ENCODE measurements at regions not wholly inside any gene's neighbourhood (a gene's known extent, or its start where the extent isn't known, plus 50 kb on each side); places are given as distances from the start of the nearest gene placed in this dataset.

DNA sequence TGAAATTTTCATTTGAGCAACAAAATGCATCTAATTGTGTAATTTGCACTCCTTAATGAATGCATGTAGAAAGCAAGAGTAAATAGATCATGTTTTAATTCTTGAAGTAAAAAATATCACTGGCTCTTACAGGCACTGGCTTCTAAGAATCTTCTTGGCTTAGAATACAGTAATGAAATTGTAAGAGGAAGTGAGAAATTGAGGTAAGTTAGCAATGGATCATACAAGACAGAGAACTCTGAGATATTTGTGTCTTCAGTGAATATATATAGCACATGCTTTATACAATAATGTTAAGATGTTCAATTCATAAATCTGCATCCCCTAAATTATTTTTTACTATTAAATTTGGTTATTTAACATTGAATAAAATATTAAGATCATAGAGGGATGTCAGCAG lies 465.0 kb downstream of the CNTN3 start:
- Histone ChIP-seq H4K20me1 (ENCODE audit: insufficient read depth) (no peaks in the 10 kb centered on the region), H3K36me3 (replicated peaks in 1 of 2; ENCODE audit: control insufficient read depth in 1 of 2, insufficient read depth in 2 of 2, low read length in 1 of 2) (no peaks in the 10 kb centered on the region), H3K27me3 (ENCODE audit: insufficient read depth) (no peaks in the 10 kb centered on the region), H3K9me3 (no peaks in the 10 kb centered on the region), H3K9me2 (no peaks in the 10 kb centered on the region), H3K27ac (ENCODE audit: low read depth in 2 of 2, low read length in 1 of 2) (no peak overlapping the region), H3K79me2 (ENCODE audit: insufficient read depth) (no peaks in the 10 kb centered on the region), H2AFZ (ENCODE audit: low read depth) (no peak overlapping the region), H3K4me1 (ENCODE audit: control insufficient read depth in 1 of 2, insufficient read depth in 2 of 2, low read depth in 1 of 2, low read length in 1 of 2) (no peaks in the 10 kb centered on the region), H3K4me2 (no peak overlapping the region), H3K4me3 (ENCODE audit: low read depth in 2 of 2, low read length in 1 of 2) (no peak overlapping the region), H3K9ac (no peak overlapping the region), H3F3A (replicated peaks; ENCODE audit: insufficient read depth) (no peaks in the 10 kb centered on the region)
- CTCF ChIA-PET = no interaction called here
- DNase-seq = no peak
- TF ChIP-seq, protein P1, sequence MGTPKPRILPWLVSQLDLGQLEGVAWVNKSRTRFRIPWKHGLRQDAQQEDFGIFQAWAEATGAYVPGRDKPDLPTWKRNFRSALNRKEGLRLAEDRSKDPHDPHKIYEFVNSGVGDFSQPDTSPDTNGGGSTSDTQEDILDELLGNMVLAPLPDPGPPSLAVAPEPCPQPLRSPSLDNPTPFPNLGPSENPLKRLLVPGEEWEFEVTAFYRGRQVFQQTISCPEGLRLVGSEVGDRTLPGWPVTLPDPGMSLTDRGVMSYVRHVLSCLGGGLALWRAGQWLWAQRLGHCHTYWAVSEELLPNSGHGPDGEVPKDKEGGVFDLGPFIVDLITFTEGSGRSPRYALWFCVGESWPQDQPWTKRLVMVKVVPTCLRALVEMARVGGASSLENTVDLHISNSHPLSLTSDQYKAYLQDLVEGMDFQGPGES (IDR thresholded peaks at IDR 0.05; ENCODE audit: low read depth, low read length) = no peak
- TF ChIP-seq TEAD4 (IDR thresholded peaks at IDR 0.05; ENCODE audit: borderline replicate concordance, insufficient read depth) = no peak
- TF ChIP-seq, protein P2, sequence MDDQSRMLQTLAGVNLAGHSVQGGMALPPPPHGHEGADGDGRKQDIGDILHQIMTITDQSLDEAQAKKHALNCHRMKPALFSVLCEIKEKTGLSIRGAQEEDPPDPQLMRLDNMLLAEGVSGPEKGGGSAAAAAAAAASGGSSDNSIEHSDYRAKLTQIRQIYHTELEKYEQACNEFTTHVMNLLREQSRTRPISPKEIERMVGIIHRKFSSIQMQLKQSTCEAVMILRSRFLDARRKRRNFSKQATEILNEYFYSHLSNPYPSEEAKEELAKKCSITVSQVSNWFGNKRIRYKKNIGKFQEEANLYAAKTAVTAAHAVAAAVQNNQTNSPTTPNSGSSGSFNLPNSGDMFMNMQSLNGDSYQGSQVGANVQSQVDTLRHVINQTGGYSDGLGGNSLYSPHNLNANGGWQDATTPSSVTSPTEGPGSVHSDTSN (IDR thresholded peaks at IDR 0.05) = no peak
- TF ChIP-seq, protein P3, sequence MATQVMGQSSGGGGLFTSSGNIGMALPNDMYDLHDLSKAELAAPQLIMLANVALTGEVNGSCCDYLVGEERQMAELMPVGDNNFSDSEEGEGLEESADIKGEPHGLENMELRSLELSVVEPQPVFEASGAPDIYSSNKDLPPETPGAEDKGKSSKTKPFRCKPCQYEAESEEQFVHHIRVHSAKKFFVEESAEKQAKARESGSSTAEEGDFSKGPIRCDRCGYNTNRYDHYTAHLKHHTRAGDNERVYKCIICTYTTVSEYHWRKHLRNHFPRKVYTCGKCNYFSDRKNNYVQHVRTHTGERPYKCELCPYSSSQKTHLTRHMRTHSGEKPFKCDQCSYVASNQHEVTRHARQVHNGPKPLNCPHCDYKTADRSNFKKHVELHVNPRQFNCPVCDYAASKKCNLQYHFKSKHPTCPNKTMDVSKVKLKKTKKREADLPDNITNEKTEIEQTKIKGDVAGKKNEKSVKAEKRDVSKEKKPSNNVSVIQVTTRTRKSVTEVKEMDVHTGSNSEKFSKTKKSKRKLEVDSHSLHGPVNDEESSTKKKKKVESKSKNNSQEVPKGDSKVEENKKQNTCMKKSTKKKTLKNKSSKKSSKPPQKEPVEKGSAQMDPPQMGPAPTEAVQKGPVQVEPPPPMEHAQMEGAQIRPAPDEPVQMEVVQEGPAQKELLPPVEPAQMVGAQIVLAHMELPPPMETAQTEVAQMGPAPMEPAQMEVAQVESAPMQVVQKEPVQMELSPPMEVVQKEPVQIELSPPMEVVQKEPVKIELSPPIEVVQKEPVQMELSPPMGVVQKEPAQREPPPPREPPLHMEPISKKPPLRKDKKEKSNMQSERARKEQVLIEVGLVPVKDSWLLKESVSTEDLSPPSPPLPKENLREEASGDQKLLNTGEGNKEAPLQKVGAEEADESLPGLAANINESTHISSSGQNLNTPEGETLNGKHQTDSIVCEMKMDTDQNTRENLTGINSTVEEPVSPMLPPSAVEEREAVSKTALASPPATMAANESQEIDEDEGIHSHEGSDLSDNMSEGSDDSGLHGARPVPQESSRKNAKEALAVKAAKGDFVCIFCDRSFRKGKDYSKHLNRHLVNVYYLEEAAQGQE (IDR thresholded peaks at IDR 0.05; ENCODE audit: low read depth, low read length) = no peak
- no peak for TF ChIP-seq TAF1 (IDR thresholded peaks at IDR 0.05; ENCODE audit: borderline replicate concordance, low read depth, low read length)
- TF ChIP-seq NRF1 (IDR thresholded peaks at IDR 0.05; ENCODE audit: low read depth, low read length) = no peak
- TF ChIP-seq GATA2 (CRISPR knock-in tag; IDR thresholded peaks at IDR 0.05) = no peak
- TF ChIP-seq, protein P4, sequence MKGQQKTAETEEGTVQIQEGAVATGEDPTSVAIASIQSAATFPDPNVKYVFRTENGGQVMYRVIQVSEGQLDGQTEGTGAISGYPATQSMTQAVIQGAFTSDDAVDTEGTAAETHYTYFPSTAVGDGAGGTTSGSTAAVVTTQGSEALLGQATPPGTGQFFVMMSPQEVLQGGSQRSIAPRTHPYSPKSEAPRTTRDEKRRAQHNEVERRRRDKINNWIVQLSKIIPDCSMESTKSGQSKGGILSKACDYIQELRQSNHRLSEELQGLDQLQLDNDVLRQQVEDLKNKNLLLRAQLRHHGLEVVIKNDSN (IDR thresholded peaks at IDR 0.05; ENCODE audit: borderline replicate concordance, low read depth) = no peak
- TF ChIP-seq MEF2A (IDR thresholded peaks at IDR 0.05; ENCODE audit: borderline replicate concordance, low read depth) = no peak
- no peak for TF ChIP-seq SIN3A (IDR thresholded peaks at IDR 0.05; ENCODE audit: borderline replicate concordance, low read depth, low read length)
- TF ChIP-seq NFIC (IDR thresholded peaks at IDR 0.05; ENCODE audit: borderline replicate concordance) = no peak
- TF ChIP-seq, protein P5, sequence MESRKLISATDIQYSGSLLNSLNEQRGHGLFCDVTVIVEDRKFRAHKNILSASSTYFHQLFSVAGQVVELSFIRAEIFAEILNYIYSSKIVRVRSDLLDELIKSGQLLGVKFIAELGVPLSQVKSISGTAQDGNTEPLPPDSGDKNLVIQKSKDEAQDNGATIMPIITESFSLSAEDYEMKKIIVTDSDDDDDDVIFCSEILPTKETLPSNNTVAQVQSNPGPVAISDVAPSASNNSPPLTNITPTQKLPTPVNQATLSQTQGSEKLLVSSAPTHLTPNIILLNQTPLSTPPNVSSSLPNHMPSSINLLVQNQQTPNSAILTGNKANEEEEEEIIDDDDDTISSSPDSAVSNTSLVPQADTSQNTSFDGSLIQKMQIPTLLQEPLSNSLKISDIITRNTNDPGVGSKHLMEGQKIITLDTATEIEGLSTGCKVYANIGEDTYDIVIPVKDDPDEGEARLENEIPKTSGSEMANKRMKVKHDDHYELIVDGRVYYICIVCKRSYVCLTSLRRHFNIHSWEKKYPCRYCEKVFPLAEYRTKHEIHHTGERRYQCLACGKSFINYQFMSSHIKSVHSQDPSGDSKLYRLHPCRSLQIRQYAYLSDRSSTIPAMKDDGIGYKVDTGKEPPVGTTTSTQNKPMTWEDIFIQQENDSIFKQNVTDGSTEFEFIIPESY (IDR thresholded peaks at IDR 0.05; ENCODE audit: borderline replicate concordance, low read depth) = no peak
- TF ChIP-seq RFX5 (IDR thresholded peaks at IDR 0.05; ENCODE audit: low read length) = no peak
- TF ChIP-seq, protein P6, sequence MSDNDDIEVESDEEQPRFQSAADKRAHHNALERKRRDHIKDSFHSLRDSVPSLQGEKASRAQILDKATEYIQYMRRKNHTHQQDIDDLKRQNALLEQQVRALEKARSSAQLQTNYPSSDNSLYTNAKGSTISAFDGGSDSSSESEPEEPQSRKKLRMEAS (IDR thresholded peaks at IDR 0.05; ENCODE audit: low read depth) = no peak
- no peak for TF ChIP-seq FOXM1 (IDR thresholded peaks at IDR 0.05; ENCODE audit: low read depth)
- TF ChIP-seq EP300 (IDR thresholded peaks at IDR 0.05; ENCODE audit: borderline replicate concordance in 1 of 2, low read depth in 1 of 2, low read length in 1 of 2) = no peak
- TF ChIP-seq, protein P7, sequence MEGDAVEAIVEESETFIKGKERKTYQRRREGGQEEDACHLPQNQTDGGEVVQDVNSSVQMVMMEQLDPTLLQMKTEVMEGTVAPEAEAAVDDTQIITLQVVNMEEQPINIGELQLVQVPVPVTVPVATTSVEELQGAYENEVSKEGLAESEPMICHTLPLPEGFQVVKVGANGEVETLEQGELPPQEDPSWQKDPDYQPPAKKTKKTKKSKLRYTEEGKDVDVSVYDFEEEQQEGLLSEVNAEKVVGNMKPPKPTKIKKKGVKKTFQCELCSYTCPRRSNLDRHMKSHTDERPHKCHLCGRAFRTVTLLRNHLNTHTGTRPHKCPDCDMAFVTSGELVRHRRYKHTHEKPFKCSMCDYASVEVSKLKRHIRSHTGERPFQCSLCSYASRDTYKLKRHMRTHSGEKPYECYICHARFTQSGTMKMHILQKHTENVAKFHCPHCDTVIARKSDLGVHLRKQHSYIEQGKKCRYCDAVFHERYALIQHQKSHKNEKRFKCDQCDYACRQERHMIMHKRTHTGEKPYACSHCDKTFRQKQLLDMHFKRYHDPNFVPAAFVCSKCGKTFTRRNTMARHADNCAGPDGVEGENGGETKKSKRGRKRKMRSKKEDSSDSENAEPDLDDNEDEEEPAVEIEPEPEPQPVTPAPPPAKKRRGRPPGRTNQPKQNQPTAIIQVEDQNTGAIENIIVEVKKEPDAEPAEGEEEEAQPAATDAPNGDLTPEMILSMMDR (IDR thresholded peaks at IDR 0.05) = no peak
- no peak for TF ChIP-seq EZH2phosphoT487 (IDR thresholded peaks at IDR 0.05; ENCODE audit: borderline replicate concordance, low read depth)
- POLR2A ChIA-PET = no interaction called here
